DOHH2 (cell line): ENCODE measurements at regions not wholly inside any gene's neighbourhood (a gene's known extent, or its start where the extent isn't known, plus 50 kb on each side); places are given as distances from the start of the nearest gene placed in this dataset.
"Not testable (repeated sequence)": the region's sequence is repeated elsewhere in the genome, so short reads cannot be mapped to it uniquely, and the experiment has no call there.

Experiments
- EZH2phosphoT487 ChIP-seq: fragments of 200-600 bp; sonication (generic); IDR thresholded peaks from 2 replicates; pipeline ENCODE4 v1.6.1; 2017; ENCODE audit warnings: borderline replicate concordance, mild to moderate bottlenecking, antibody characterized with exemption, low read length, moderate library complexity, mixed read lengths
- TF ChIP-seq, protein P1 (sequence below): fragments of 200-600 bp; sonication (generic); IDR thresholded peaks from one replicate; pipeline ENCODE4 v1.5.1; 2014; ENCODE audit warnings: antibody characterized with exemption, mild to moderate bottlenecking, low read depth, low read length; ENCODE audit not compliant: poor library complexity, severe bottlenecking

DNA sequence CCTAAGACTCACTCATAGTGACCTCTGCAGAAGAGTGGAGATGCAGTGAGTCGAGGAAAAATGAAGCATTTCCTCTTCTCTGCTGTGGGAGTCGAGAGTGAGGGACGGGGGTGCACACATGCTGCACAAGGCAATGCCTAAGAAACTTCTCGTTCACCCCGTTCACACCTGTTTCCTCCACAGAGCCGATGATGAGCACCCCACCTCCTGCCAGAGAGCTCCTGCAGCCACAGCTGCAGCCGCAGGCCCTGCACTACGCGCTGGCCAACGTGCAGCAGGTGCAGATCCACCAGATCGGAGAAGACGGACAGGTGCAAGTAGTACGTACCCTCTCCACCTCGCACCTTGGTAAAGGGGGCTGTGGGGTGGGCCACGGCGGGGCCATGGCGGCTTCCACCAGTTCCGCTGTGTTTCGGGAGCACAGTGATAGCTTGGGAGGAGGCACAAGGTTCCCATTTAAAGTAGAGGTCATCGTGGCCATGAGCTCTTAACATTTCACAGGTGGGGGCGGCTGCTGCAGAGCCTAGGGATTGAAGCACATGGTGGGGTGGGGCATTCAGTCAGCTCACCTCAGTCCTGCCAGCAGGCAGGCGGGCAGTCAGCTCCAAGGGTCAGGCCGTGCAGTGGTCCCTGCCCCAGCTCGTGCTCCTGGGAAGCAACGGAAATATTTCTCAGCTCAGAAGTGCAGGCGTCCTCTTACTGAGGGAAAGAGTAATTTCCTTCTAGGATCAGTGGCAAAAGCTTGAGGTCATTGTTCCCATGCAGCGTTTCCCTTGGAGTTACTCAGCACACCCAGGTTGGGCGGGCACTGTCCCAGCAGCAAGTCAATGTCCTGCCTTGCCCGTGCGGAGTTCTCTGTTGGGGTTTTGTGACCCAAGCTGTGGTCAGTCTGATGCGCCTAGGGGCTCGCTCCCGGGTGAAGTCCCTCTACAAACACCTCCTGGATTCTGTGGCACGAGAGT, 80.1 kb downstream of the NPIPB11 start:
- TF ChIP-seq, protein P1, sequence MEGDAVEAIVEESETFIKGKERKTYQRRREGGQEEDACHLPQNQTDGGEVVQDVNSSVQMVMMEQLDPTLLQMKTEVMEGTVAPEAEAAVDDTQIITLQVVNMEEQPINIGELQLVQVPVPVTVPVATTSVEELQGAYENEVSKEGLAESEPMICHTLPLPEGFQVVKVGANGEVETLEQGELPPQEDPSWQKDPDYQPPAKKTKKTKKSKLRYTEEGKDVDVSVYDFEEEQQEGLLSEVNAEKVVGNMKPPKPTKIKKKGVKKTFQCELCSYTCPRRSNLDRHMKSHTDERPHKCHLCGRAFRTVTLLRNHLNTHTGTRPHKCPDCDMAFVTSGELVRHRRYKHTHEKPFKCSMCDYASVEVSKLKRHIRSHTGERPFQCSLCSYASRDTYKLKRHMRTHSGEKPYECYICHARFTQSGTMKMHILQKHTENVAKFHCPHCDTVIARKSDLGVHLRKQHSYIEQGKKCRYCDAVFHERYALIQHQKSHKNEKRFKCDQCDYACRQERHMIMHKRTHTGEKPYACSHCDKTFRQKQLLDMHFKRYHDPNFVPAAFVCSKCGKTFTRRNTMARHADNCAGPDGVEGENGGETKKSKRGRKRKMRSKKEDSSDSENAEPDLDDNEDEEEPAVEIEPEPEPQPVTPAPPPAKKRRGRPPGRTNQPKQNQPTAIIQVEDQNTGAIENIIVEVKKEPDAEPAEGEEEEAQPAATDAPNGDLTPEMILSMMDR = not testable (repeated sequence)
- TF ChIP-seq EZH2phosphoT487 = not testable (repeated sequence)
